ENCODE measurements at regions not wholly inside any gene's neighbourhood (a gene's known extent, or its start where the extent isn't known, plus 50 kb on each side); places are given as distances from the start of the nearest gene placed in this dataset.

DNA sequence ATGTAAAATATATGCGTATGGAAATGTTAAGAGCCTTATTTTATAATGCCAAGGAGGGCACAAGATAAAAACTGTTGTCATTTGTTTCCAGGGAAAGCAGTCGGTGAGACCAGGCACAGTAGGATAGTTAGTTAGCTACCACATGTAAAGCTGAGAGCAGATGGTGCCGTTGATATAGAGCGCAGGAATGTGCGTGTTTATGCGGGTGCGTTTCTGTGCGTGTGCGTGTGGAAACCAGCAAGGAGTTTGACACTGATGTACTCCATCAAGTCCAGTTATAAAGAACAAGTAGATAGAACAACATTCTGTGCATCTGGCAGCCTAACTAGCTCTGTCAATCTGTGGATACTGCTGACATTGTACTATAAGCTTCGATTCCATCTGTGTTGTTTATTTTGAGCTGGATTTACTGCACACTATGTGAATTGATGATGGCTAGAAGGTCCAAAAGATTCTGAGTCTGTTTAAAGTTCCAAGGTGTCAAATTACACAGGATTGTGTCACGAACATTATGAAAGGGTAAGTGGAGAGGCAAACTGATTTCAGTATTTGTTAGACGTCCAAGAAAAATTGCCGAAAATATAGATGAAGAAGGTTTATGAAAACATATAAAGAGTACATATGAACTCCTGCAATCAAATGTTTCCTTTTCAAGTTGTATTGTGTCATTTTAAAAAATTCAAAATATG, 494.9 kb upstream of the MEF2C start:
- no peak for TF ChIP-seq TCF7L2 (IDR thresholded peaks at IDR 0.05; ENCODE audit: low read depth, low read length)
- TF ChIP-seq, protein P1, sequence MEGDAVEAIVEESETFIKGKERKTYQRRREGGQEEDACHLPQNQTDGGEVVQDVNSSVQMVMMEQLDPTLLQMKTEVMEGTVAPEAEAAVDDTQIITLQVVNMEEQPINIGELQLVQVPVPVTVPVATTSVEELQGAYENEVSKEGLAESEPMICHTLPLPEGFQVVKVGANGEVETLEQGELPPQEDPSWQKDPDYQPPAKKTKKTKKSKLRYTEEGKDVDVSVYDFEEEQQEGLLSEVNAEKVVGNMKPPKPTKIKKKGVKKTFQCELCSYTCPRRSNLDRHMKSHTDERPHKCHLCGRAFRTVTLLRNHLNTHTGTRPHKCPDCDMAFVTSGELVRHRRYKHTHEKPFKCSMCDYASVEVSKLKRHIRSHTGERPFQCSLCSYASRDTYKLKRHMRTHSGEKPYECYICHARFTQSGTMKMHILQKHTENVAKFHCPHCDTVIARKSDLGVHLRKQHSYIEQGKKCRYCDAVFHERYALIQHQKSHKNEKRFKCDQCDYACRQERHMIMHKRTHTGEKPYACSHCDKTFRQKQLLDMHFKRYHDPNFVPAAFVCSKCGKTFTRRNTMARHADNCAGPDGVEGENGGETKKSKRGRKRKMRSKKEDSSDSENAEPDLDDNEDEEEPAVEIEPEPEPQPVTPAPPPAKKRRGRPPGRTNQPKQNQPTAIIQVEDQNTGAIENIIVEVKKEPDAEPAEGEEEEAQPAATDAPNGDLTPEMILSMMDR (IDR thresholded peaks at IDR 0.05): no peak
- TF ChIP-seq POLR2AphosphoS5 (IDR thresholded peaks at IDR 0.05; ENCODE audit: low read depth, low read length): no peak
- TF ChIP-seq SIN3A (IDR thresholded peaks at IDR 0.05; ENCODE audit: borderline replicate concordance, insufficient read depth, low read depth, low read length): no peak
- TF ChIP-seq, protein P2, sequence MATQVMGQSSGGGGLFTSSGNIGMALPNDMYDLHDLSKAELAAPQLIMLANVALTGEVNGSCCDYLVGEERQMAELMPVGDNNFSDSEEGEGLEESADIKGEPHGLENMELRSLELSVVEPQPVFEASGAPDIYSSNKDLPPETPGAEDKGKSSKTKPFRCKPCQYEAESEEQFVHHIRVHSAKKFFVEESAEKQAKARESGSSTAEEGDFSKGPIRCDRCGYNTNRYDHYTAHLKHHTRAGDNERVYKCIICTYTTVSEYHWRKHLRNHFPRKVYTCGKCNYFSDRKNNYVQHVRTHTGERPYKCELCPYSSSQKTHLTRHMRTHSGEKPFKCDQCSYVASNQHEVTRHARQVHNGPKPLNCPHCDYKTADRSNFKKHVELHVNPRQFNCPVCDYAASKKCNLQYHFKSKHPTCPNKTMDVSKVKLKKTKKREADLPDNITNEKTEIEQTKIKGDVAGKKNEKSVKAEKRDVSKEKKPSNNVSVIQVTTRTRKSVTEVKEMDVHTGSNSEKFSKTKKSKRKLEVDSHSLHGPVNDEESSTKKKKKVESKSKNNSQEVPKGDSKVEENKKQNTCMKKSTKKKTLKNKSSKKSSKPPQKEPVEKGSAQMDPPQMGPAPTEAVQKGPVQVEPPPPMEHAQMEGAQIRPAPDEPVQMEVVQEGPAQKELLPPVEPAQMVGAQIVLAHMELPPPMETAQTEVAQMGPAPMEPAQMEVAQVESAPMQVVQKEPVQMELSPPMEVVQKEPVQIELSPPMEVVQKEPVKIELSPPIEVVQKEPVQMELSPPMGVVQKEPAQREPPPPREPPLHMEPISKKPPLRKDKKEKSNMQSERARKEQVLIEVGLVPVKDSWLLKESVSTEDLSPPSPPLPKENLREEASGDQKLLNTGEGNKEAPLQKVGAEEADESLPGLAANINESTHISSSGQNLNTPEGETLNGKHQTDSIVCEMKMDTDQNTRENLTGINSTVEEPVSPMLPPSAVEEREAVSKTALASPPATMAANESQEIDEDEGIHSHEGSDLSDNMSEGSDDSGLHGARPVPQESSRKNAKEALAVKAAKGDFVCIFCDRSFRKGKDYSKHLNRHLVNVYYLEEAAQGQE (IDR thresholded peaks at IDR 0.05; ENCODE audit: insufficient read depth in 1 of 2, low read depth in 2 of 2, low read length in 1 of 2): no peak
